Kidney (tissue), 13 donors: ENCODE measurements at regions not wholly inside any gene's neighbourhood (a gene's known extent, or its start where the extent isn't known, plus 50 kb on each side); places are given as distances from the start of the nearest gene placed in this dataset.

Experiments used
- DNase-seq, 5 donors: peaks; one replicate each; pipeline ENCODE4 v3.0.0-alpha.2; 2013 to 2020
- FAIRE-seq: peaks from 2 replicates; lab custom pipeline; 2012; peaks lifted over from hg19 to GRCh38; lab: Jason Lieb, UNC
- H3K27ac ChIP-seq, 2 donors: one replicate each; pipeline ENCODE4 v1.7.0; 2013; ENCODE audit warnings: low read depth in 2 of 2, low read length in 2 of 2, inconsistent platforms in 1 of 2
- H3K27me3 ChIP-seq: one replicate; pipeline ENCODE4 v1.7.1; 2013; ENCODE audit warnings: low read length, inconsistent platforms; ENCODE audit not compliant: control insufficient read depth, insufficient read depth
- H3K36me3 ChIP-seq, 3 donors: one replicate each; pipeline versions ENCODE4 v1.7.0 to v1.7.1; 2013; ENCODE audit warnings: low read length in 3 of 3, control low read depth in 1 of 3, inconsistent platforms in 1 of 3; ENCODE audit not compliant: insufficient read depth in 3 of 3, control insufficient read depth in 2 of 3
- H3K4me1 ChIP-seq, 3 donors: one replicate each; pipeline versions ENCODE4 v1.7.0 to v1.7.1; 2013; ENCODE audit warnings: low read length in 3 of 3, inconsistent platforms in 1 of 3, low read depth in 1 of 3; ENCODE audit not compliant: control insufficient read depth in 2 of 3, insufficient read depth in 2 of 3
- H3K4me3 ChIP-seq, 3 donors: one replicate each; pipeline versions ENCODE4 v1.7.0 to v1.8.1; 2013; ENCODE audit warnings: low read length in 3 of 3, control low read depth in 1 of 3, inconsistent platforms in 1 of 3
- H3K9ac ChIP-seq, 3 donors: one replicate each; pipeline versions ENCODE4 v1.7.0 to v1.7.1; 2013; ENCODE audit warnings: low read length in 3 of 3, control low read depth in 1 of 3, inconsistent platforms in 1 of 3
- H3K9me3 ChIP-seq, 3 donors: one replicate each; pipeline versions ENCODE4 v1.7.0 to v1.7.1; 2013; ENCODE audit warnings: low read length in 3 of 3, control low read depth in 1 of 3, inconsistent platforms in 1 of 3; ENCODE audit not compliant: control insufficient read depth in 2 of 3, insufficient read depth in 1 of 3
- intact Hi-C: fragments of 100-400 bp; cut with DNase I; formaldehyde crosslinking; loops from one replicate; pipeline ENCODE4 v1.11.1; 2022
- TF ChIP-seq, protein P1 (sequence below): IDR thresholded peaks from 3 replicates; pipeline ENCODE4 v1.5.1; 2012; ENCODE audit warnings: mild to moderate bottlenecking, moderate library complexity, borderline replicate concordance; ENCODE audit not compliant: insufficient read depth; ENCODE audit errors: extremely low read depth
- donor health status: control.
- donor health status: control.
- donor health status: control.
- donor health status: control.
- donor health status: control.
- donor health status: DM: yes; HTN: yes; CAD: no.
- donor health status: Normal renal cell carcinoma (clear cell type).

DNA sequence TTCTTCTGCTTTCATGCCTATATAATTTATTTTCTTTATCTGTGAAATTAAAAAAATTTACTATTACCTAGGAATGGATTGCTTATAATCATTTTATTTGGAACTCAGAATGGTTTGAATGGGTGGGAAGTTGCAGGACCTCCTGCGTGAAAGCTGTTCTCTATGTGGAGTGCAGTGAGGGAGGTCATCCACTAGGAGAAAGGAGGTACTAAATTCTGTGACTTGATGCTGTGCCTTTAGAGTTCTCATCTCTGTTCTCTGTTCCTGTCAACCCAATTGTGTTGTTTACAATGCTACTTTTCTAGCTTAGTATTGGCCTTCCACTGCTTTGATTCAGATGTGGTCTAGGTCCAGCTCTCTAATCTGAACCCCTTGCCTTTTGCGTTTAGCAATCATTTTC, 65.0 kb upstream of the HIVEP1 start:
- no peaks in the 10 kb centered on the region for H3K36me3 ChIP-seq
- H3K27ac ChIP-seq: no peak overlapping the region
- H3K9ac ChIP-seq: no peak overlapping the region
- no peaks in the 10 kb centered on the region for H3K9me3 ChIP-seq
- H3K27me3 ChIP-seq: no peaks in the 10 kb centered on the region
- TF ChIP-seq, protein P1, sequence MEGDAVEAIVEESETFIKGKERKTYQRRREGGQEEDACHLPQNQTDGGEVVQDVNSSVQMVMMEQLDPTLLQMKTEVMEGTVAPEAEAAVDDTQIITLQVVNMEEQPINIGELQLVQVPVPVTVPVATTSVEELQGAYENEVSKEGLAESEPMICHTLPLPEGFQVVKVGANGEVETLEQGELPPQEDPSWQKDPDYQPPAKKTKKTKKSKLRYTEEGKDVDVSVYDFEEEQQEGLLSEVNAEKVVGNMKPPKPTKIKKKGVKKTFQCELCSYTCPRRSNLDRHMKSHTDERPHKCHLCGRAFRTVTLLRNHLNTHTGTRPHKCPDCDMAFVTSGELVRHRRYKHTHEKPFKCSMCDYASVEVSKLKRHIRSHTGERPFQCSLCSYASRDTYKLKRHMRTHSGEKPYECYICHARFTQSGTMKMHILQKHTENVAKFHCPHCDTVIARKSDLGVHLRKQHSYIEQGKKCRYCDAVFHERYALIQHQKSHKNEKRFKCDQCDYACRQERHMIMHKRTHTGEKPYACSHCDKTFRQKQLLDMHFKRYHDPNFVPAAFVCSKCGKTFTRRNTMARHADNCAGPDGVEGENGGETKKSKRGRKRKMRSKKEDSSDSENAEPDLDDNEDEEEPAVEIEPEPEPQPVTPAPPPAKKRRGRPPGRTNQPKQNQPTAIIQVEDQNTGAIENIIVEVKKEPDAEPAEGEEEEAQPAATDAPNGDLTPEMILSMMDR: no peak
- H3K4me1 ChIP-seq: no peaks in the 10 kb centered on the region
- intact Hi-C loops: no loop called here
- no peak overlapping the region for H3K4me3 ChIP-seq
- FAIRE-seq: no peak
- DNase-seq: no peak

DNA sequence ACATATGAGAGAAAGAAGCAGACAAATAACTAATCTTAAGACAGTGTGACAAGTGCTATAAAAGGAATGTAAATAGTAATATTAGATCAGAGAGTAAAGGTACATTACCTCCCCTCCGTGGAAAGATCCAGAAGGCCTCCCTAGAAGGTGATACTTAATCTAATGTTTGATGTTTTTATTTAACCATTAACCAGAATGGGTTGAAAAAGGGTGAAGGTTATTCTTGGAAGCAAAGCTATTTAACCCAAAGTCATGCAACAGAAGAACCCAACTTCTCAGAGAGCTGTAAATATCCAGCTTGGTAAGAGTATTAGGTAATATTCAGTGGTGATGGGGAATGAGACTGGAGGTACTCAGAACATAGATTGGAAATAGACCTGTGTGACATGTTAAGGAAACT, 68.0 kb upstream of the HIVEP1 start:
- Histone ChIP-seq H3K4me3 (no peak overlapping the region), H3K9ac (no peak overlapping the region), H3K27me3 (no peaks in the 10 kb centered on the region), H3K27ac (no peak overlapping the region), H3K9me3 (no peaks in the 10 kb centered on the region), H3K36me3 (no peaks in the 10 kb centered on the region), H3K4me1 (no peaks in the 10 kb centered on the region)
- intact Hi-C loops: no loop called here
- peak; percentile 89 for FAIRE-seq
- DNase-seq: peak in 2 of 5 donors; percentile 41 to 62
- TF ChIP-seq, protein P1: no peak

DNA sequence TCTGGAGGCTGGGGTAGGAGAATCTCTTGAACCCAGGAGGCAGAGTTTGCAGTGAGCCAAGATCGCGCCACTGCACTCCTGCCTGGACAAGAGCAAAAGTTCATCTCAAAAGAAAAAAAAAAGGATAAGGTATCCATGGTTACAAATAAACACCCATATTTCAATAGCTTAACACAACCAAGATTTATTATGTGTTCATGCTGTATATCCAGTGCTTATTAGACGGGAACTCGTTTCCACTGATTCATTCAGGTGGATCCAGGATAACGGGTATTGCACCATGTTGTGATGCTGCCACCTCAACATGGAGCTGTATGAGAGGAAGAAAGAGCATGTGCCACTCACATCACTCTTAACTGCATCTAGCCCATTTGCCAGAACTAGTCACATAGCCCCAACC, 69.1 kb upstream of the HIVEP1 start:
- FAIRE-seq (no peak), DNase-seq (no peak)
- no peak overlapping the region for H3K9ac ChIP-seq
- no peaks in the 10 kb centered on the region for H3K27me3 ChIP-seq
- peaks cover 0 to 5% (median 3%) of the 10 kb centered on the region in 3 donors for H3K4me1 ChIP-seq
- H3K9me3 ChIP-seq: no peaks in the 10 kb centered on the region
- no peak overlapping the region for H3K27ac ChIP-seq
- TF ChIP-seq, protein P1: no peak
- H3K36me3 ChIP-seq: no peaks in the 10 kb centered on the region
- H3K4me3 ChIP-seq: no peak overlapping the region
- intact Hi-C loops: no loop called here
